ENCODE measurements at regions not wholly inside any gene's neighbourhood (a gene's known extent, or its start where the extent isn't known, plus 50 kb on each side); places are given as distances from the start of the nearest gene placed in this dataset.

DNA sequence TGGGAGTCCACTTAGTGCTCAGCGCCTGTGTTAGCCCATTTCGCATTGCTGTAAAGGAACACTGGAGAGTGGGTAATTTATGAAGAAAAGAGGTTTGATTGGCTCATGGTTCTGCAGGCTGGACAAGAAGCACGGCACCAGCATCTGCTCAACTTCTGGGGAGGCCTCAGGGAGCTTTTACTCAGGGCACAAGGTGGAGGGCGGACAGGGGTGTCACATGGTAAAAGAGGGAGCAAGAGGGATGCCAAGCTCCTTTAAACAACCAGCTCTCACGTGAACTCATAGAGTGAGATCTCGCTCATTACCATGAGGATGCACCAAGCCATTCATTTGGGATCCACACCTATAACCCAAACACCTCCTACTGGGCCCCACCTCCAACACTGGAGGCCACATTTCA, 181.4 kb upstream of the TLE3 start:
- TF ChIP-seq, protein P1, sequence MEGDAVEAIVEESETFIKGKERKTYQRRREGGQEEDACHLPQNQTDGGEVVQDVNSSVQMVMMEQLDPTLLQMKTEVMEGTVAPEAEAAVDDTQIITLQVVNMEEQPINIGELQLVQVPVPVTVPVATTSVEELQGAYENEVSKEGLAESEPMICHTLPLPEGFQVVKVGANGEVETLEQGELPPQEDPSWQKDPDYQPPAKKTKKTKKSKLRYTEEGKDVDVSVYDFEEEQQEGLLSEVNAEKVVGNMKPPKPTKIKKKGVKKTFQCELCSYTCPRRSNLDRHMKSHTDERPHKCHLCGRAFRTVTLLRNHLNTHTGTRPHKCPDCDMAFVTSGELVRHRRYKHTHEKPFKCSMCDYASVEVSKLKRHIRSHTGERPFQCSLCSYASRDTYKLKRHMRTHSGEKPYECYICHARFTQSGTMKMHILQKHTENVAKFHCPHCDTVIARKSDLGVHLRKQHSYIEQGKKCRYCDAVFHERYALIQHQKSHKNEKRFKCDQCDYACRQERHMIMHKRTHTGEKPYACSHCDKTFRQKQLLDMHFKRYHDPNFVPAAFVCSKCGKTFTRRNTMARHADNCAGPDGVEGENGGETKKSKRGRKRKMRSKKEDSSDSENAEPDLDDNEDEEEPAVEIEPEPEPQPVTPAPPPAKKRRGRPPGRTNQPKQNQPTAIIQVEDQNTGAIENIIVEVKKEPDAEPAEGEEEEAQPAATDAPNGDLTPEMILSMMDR (IDR thresholded peaks at IDR 0.05) = no peak
- no peak for TF ChIP-seq POLR2A (IDR thresholded peaks at IDR 0.05)
- no peak for TF ChIP-seq EP300 (IDR thresholded peaks at IDR 0.05; ENCODE audit: low read depth)
- no peak for TF ChIP-seq POLR2AphosphoS5 (IDR thresholded peaks at IDR 0.05)

Data from transverse colon (tissue), 4 donors.